ENCODE measurements at regions not wholly inside any gene's neighbourhood (a gene's known extent, or its start where the extent isn't known, plus 50 kb on each side); places are given as distances from the start of the nearest gene placed in this dataset.
"Not testable (repeated sequence)": the region's sequence is repeated elsewhere in the genome, so short reads cannot be mapped to it uniquely, and the experiment has no call there.

- DNase-seq = no peak
These were observed 159.6 kb upstream of the TAS2R1 start for GRCh38 chr5:9789777-9790176.

- DNase-seq = no peak
These were observed 157.9 kb upstream of the TAS2R1 start for GRCh38 chr5:9787861-9788600.

DNA sequence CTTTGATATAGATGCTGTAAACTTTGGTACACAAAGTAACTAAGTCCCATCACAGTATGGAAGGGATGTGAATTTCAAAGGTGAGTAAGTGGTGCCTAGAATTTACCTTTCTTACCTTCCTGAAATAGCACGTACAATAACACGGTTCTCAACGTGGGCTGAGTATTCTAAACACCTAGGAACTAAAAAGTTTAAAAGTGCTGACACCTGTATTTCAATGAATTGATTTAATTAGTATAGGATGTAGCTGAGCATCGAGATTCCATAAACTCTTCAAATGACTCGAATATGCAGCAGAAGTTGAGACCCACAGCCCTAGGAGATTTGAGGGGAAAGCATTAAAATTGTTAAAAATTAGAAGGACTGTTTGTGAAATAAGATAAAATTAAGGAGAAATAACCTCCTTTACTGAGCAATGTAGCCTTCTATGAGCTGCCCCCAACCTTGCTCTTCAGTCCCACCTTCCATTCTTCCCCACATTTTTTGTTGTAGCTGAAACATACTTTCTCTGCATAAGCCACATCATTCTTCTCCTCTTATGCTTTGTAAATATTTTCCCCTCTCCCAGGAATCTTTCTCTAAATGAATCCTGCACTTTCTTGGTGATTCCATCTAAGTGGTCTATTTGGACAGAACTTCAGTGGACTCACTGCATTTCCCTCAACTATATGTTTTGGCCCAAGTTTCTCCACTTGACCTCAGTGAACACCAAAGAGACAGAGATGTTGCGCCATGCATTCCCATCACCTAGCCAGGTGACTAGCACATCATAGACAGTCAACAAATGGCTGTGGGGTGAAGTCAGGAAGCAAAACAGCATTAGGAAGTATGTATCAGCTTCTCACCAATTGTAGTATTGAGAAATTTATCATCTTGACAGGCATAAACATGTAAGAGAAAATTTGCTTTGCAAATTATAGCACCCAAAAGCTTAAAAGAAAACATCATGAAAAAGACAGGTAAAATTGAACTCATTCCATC is 156.5 kb upstream of the TAS2R1 start:
- DNase-seq = no peak

GRCh38 chr5:9785751-9786150 is 155.6 kb upstream of the TAS2R1 start:
- no peak for DNase-seq

GRCh38 chr5:9784231-9784630 is 154.1 kb upstream of the TAS2R1 start:
- DNase-seq = no peak

DNA sequence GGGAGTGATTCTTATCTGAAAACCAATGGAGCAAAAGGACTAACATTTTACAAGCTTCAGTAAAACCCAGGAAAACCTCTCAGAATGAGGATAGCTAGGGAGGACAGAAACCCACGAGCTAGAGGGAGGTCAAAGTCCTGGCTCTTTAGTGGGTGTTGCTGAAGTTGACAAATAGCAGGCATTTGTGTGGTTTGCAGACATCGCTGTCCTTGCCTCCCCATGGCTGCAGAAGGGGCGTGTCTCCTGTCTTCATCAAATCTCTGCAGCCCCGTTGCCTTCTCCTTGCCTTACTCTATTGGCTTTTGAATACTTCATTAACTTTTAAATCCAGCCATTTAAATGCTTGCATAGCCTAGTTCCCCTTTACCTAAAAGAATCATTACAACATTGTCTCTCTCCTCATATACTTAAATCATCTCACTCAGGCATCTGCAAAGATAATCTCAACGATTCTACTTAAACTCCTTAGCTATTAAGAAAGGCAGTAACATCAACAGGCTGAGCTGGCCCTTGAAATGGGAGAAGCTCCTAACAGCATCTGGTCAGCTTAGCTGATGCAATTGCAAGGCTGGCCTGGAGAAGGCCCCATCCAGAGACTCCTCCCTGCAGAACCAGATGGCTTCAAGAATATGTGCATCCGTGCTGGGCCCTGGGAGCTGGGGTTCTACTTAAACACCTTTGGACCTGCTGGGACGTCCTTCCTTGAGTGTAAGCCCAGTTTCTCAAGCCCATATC is 152.8 kb upstream of the TAS2R1 start:
- DNase-seq = peak; percentile 29

DNA sequence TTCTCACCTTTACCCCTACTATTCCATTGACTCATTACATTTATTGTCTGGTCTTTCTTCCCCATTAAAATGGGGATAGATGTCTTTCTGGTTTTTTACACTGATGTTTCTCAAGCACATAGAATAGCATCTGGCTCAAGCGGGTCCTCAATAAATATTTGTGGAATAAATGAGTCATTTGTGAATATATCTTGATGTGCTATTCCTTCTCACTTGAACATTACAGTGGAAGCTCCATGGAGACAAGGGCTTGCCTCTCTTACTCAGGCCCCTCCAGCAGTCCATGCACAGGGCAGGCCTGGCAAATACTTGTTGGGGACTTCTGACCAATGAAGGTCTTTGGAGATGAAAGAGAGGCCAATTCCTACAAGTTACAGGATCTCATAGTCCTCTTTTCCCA is 151.7 kb upstream of the TAS2R1 start:
- no peak for DNase-seq

- no peak for DNase-seq
These were observed 151.1 kb upstream of the TAS2R1 start for GRCh38 chr5:9781275-9781674.

DNA sequence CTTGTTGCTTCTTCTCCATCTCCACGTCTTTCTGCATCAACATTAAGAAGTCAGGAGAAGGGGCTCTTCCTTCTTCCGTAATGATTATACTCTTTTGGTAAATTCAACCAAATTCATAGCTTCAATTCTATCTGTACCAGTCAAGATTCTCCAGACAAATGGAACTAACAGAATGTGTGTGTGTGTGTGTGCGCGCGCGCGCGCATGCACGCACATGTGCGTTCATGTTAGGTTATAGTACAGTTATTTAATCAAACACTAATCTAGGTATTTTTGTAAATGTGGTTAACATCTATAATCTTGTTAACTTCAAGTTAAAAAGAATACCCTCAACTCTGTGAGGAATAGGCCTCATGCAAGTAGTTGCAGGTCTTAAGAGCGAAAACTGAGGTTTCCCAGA is 150.3 kb upstream of the TAS2R1 start:
- DNase-seq = no peak

DNA sequence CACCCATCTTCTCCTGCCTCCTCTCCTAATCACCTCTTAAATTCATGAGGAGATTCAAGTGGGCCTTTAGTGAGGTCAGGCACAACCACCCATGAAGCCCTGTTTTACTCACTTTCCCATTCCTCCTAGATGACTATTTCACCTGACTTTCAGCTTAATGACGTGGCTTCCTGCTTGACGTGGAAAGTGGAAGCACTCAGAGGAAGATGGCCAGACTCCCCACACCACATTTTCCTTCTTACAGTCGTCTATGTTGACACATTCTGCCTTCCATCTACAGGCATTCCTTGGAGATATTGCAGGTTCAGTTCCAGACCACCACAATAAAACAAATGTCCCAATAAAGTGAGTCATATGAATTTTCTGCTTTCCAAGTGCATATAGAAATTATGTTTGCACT is 146.4 kb upstream of the TAS2R1 start:
- no peak for DNase-seq

GRCh38 chr5:9775339-9775738 is 145.2 kb upstream of the TAS2R1 start:
- no peak for DNase-seq

- no peak for DNase-seq
These were observed 144.4 kb upstream of the TAS2R1 start for GRCh38 chr5:9774472-9775079.

- DNase-seq = no peak
These were observed 140.9 kb upstream of the TAS2R1 start for GRCh38 chr5:9771079-9771478.

- DNase-seq = no peak
These were observed 136.4 kb upstream of the TAS2R1 start for GRCh38 chr5:9766581-9766980.

DNA sequence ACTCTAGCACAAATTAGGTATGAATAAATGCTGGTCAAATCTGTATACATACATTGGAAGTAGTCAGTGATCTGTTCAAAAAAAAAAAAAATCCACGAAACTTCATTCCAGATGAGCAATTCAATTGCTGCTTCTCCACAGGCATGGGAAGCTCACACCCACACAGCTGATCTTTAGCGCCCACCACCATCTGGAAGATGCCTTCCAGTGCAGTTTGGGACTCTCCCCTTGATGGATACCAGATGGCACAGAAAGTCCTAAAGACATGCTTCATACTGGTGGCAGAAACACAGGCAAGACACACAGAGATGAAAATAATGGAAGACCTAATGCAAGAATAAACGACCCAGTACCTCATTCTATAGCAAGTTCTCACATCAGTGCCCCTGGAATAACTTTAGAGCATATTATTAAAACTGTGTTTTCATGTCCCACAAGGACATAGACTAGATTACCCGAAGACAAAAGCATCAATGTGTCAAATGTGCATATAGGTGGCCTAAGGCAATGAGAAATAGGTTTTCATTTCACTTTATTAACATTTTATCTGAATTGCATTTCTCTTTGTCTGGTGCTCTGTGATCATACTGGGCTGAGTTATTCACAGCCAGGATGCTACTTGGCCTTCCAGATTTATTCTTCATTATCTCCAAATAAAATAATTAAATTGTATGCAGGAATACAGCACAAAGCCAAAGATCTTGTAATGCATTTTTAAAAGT is 135.4 kb upstream of the TAS2R1 start:
- DNase-seq = no peak

- peak; percentile 25 for DNase-seq
These were observed 131.6 kb upstream of the TAS2R1 start for GRCh38 chr5:9761706-9762105.

- DNase-seq = not testable (repeated sequence)
These were observed 122.5 kb upstream of the TAS2R1 start for GRCh38 chr5:9752670-9753069.

DNA sequence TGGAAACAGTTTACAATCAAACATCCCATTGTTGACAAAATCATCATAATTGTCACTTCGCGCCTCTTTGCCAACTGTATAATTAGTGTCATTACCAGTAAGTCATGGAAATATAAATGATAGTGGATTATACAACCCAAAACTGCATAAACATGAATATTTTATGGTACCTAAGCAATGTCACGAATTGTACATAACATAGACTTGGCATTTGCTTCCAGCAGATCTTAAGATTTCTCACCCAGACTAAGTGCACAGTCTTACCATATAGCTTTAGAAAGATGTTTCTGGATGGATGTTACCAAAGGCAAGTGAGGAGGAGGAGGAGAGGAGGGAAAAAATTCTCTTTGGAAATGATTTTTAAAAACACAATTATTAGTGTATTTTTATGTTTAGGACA is 113.4 kb upstream of the TAS2R1 start:
- no peak for DNase-seq

- DNase-seq = no peak
These were observed 112.7 kb upstream of the TAS2R1 start for GRCh38 chr5:9742848-9743247.

DNA sequence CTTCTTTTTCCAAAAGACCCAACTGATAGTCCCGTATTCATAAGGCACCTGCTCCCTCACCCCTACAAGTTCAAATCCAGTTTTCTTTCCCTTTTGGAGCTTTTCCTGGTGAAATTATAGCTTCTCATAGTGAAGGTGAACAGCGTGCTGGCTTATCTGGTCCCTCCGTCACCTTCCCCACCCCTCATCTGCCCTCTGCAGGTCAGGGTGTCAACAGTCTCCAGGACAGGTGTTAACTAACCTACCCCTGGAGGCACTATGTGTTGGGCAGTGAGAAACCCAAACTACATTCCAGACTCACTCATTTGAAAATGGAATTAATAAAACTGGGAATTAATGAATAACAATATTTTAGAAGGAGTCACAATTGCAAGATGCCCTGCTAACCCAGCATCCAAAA is 109.0 kb upstream of the TAS2R1 start:
- no peak for DNase-seq

DNA sequence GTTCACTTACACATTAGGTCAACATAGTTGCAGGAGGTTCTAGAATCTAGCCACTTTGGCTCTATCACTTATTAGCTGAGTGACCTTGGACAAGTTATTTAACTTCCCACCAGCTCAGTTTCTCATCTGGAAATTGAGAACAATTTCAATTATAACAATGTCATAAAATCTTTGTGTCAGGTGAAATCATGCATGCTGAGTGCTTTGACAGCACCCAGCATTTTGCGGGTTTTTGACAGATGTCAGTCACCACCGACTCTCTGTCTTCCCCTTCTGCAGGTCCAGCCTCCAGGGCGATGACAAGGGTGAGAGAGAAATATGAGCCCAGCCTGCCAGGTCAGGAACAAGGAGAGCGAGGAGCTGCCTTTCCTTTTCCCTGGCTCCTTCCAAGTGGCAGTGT is 107.1 kb upstream of the TAS2R1 start:
- no peak for DNase-seq

Data from muscle of arm (tissue), 1 donor.